Hepatocyte (in vitro differentiated cells): ENCODE measurements at regions not wholly inside any gene's neighbourhood (a gene's known extent, or its start where the extent isn't known, plus 50 kb on each side); places are given as distances from the start of the nearest gene placed in this dataset.

Experiments used
- DNase-seq: peaks from one replicate; pipeline ENCODE4 v3.0.0-alpha.2; 2016; ENCODE audit warnings: low spot score
- H2AFZ ChIP-seq: fragments of 200-600 bp; sonication (generic); 2 replicates; pipeline ENCODE4 v1.6.0; 2016; ENCODE audit warnings: antibody characterized with exemption, mild to moderate bottlenecking
- H3K27ac ChIP-seq: fragments of 200-600 bp; sonication (generic); 2 replicates; pipeline ENCODE4 v1.5.1; 2016; ENCODE audit warnings: mild to moderate bottlenecking
- H3K27me3 ChIP-seq: fragments of 200-600 bp; sonication (generic); 2 replicates; pipeline ENCODE4 v1.6.1; 2016
- H3K36me3 ChIP-seq: fragments of 200-600 bp; sonication (generic); replicated peaks from 2 replicates; pipeline ENCODE4 v1.5.1; 2016; ENCODE audit warnings: low read depth; ENCODE audit not compliant: insufficient read depth
- H3K4me1 ChIP-seq: fragments of 200-600 bp; sonication (generic); 2 replicates; pipeline ENCODE4 v1.5.1; 2016; ENCODE audit warnings: mild to moderate bottlenecking, moderate library complexity; ENCODE audit not compliant: insufficient read depth
- H3K4me2 ChIP-seq: fragments of 200-600 bp; sonication (generic); 2 replicates; pipeline ENCODE4 v1.6.0; 2016
- H3K4me3 ChIP-seq: fragments of 200-600 bp; sonication (generic); 2 replicates; pipeline ENCODE4 v1.5.1; 2016; ENCODE audit warnings: mild to moderate bottlenecking
- H3K79me2 ChIP-seq: fragments of 200-600 bp; sonication (generic); 2 replicates; pipeline ENCODE4 v1.6.0; 2017; ENCODE audit warnings: mild to moderate bottlenecking
- H3K9me2 ChIP-seq: fragments of 200-600 bp; sonication (generic); replicated peaks from 2 replicates; pipeline ENCODE4 v1.6.0; 2017; ENCODE audit warnings: mild to moderate bottlenecking; ENCODE audit not compliant: insufficient read depth
- H3K9me3 ChIP-seq: fragments of 200-600 bp; sonication (generic); 2 replicates; pipeline ENCODE4 v1.5.1; 2016; ENCODE audit warnings: low read depth, mild to moderate bottlenecking
- H4K20me1 ChIP-seq: fragments of 200-600 bp; sonication (generic); 2 replicates; pipeline ENCODE4 v1.6.0; 2016; ENCODE audit warnings: mild to moderate bottlenecking; ENCODE audit not compliant: insufficient read depth, poor library complexity, severe bottlenecking
- CTCF ChIP-seq: fragments of 200-600 bp; sonication (generic); IDR thresholded peaks from 2 replicates; pipeline ENCODE4 v1.5.1; 2016; ENCODE audit warnings: antibody characterized with exemption, mild to moderate bottlenecking; ENCODE audit not compliant: poor library complexity
- EZH2 ChIP-seq: fragments of 200-600 bp; sonication (generic); IDR thresholded peaks from 2 replicates; pipeline ENCODE4 v1.6.1; 2016; ENCODE audit warnings: antibody characterized with exemption, mild to moderate bottlenecking, borderline replicate concordance
- EZH2phosphoT487 ChIP-seq: fragments of 200-600 bp; sonication (generic); IDR thresholded peaks from one replicate; pipeline ENCODE4 v1.6.1; 2018; ENCODE audit warnings: antibody characterized with exemption, mild to moderate bottlenecking, low read depth, moderate library complexity; ENCODE audit not compliant: unreplicated experiment, severe bottlenecking
- WGBS: methylation state at CpG from one replicate; pipeline ENCODE4 v1.1.6; 2016; ENCODE audit warnings: low lambda C conversion rate; ENCODE audit errors: missing lambda C conversion rate; 5-methylcytosine and 5-hydroxymethylcytosine counted together

DNA sequence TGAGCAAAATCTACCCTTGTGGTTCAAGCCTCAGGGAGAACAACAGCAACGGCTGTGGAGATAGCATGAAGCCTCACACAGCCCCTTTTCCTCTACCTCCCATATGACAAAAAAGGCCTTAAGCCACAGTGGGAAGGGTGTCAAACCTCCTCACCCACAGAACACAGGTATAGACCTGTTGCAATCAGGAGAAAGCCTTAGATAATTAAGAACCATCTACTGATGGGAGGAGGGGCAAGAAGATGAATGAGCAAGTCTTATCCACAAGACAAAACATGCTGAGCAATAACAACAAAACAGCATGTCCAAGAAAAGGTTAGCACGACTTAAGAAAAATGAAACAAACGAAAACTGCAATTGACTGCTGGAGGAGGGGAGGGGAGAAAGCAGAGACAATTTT, 272.9 kb upstream of the BCHE start:
- Histone ChIP-seq H3K4me2 (no peak overlapping the region), H3K27me3 (no peaks in the 10 kb centered on the region), H3K4me1 (no peaks in the 10 kb centered on the region), H3K79me2 (no peaks in the 10 kb centered on the region), H3K27ac (no peak overlapping the region), H3K9me2 (no peaks in the 10 kb centered on the region), H4K20me1 (no peaks in the 10 kb centered on the region), H2AFZ (no peak overlapping the region), H3K4me3 (no peak overlapping the region), H3K36me3 (no peaks in the 10 kb centered on the region), H3K9me3 (no peaks in the 10 kb centered on the region)
- 87% methylated on average over 3 of the region's 3 CpGs for WGBS
- DNase-seq = no peak
- TF ChIP-seq EZH2phosphoT487 = no peak
- no peak for TF ChIP-seq CTCF
- no peak for TF ChIP-seq EZH2

DNA sequence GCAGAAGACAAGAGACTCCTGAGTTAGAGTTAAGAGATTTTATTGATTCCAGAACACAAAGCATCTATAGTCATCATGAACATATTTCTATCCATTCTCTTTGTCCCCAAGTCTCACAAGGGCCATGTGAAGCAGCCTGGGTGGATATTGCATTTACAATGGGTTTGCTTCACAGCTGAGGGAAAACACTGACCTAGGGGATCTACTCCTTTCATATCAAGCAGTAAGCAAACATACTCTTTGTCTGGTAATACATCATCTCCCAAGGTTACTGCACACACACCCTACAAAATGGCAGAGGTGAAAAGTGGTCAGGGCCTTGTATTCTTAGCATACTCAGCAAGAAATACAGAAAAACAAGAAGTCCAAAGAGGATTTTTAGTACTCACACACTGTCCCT, 267.7 kb upstream of the BCHE start:
- no peak for TF ChIP-seq EZH2
- no peak for TF ChIP-seq CTCF
- no peak for TF ChIP-seq EZH2phosphoT487
- Histone ChIP-seq H3K4me1 (no peaks in the 10 kb centered on the region), H3K4me2 (no peak overlapping the region), H3K27ac (no peak overlapping the region), H3K4me3 (no peak overlapping the region), H3K79me2 (no peaks in the 10 kb centered on the region), H3K27me3 (no peaks in the 10 kb centered on the region), H3K9me3 (no peaks in the 10 kb centered on the region), H3K9me2 (no peaks in the 10 kb centered on the region), H4K20me1 (no peaks in the 10 kb centered on the region), H2AFZ (no peak overlapping the region), H3K36me3 (no peaks in the 10 kb centered on the region)
- no peak for DNase-seq

DNA sequence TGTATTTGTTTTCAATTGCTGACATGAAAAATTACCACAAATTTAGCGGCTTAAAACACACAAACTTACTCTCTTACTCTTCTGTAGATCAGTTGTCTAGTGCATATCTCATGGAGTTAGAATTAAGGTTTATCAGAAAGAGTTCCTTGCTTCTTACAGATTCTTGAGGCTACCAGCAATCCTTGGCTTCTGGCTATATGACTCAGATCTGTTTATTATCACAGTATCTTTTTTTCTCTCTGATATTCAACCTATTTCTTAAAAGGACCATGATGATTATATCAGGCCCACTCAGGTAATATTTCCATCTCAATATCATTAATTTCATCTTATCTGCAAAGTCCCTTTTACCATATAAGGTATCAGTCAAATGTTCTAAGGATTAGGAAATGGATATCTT, 263.5 kb upstream of the BCHE start:
- Histone ChIP-seq H3K27ac (no peak overlapping the region), H3K9me2 (no peaks in the 10 kb centered on the region), H4K20me1 (no peaks in the 10 kb centered on the region), H3K4me2 (no peak overlapping the region), H3K9me3 (no peaks in the 10 kb centered on the region), H3K79me2 (no peaks in the 10 kb centered on the region), H2AFZ (no peak overlapping the region), H3K4me3 (no peak overlapping the region), H3K4me1 (no peaks in the 10 kb centered on the region), H3K27me3 (no peaks in the 10 kb centered on the region), H3K36me3 (no peaks in the 10 kb centered on the region)
- TF ChIP-seq EZH2 (no peak), EZH2phosphoT487 (no peak), CTCF (no peak)
- WGBS = 88% methylated on average over 1 of the region's 1 CpG
- DNase-seq = no peak

GRCh38 chr3:166089575-166089974, 252.4 kb upstream of the BCHE start:
- Histone ChIP-seq H3K4me2 (no peak overlapping the region), H3K27ac (no peak overlapping the region), H3K9me3 (no peaks in the 10 kb centered on the region), H3K4me1 (no peaks in the 10 kb centered on the region), H2AFZ (no peak overlapping the region), H3K27me3 (no peaks in the 10 kb centered on the region), H3K36me3 (no peaks in the 10 kb centered on the region), H4K20me1 (no peaks in the 10 kb centered on the region), H3K4me3 (no peak overlapping the region), H3K9me2 (no peaks in the 10 kb centered on the region), H3K79me2 (no peaks in the 10 kb centered on the region)
- no peak for DNase-seq
- TF ChIP-seq CTCF (no peak), EZH2 (no peak), EZH2phosphoT487 (no peak)
- 60% methylated on average over 3 of the region's 3 CpGs for WGBS
